H1 (cell line): ENCODE measurements at regions not wholly inside any gene's neighbourhood (a gene's known extent, or its start where the extent isn't known, plus 50 kb on each side); places are given as distances from the start of the nearest gene placed in this dataset.

ENCODE experiments used
- CTCF ChIA-PET: fragments of 300-600 bp; sonication (Branson Sonifier 250); formaldehyde crosslinking; loops from one replicate; lab custom pipeline; 2021; ENCODE audit not compliant: partially characterized antibody; lab: Charles Lee
- POLR2A ChIA-PET: fragments of 300-600 bp; sonication (Branson Sonifier 250); formaldehyde crosslinking; loops from one replicate; lab custom pipeline; 2021; ENCODE audit warnings: inconsistent platforms; ENCODE audit not compliant: partially characterized antibody; lab: Charles Lee
- DNase-seq, 2 experiments: peaks; one replicate each; pipeline versions ENCODE4 v3.0.0 to v3.0.0-alpha.2; 2010 to 2022; ENCODE audit warnings: low spot score in 2 of 2, low read depth in 1 of 2, mixed read lengths in 1 of 2
- FAIRE-seq: peaks from 2 replicates; lab custom pipeline; 2011; peaks lifted over from hg19 to GRCh38; lab: Jason Lieb, UNC
- H2AFZ ChIP-seq: 2 replicates; pipeline ENCODE4 v1.8.1; 2012; ENCODE audit warnings: low read length, inconsistent platforms
- H2AK5ac ChIP-seq: 2 replicates; pipeline ENCODE4 v1.6.1; 2013; ENCODE audit warnings: low read depth, low read length
- H2BK120ac ChIP-seq: replicated peaks from 2 replicates; pipeline ENCODE3; 2013; ENCODE audit warnings: low read depth, low read length, inconsistent platforms
- H2BK12ac ChIP-seq: 2 replicates; pipeline ENCODE4 v1.6.1; 2013; ENCODE audit warnings: low read depth, low read length
- H2BK15ac ChIP-seq: 2 replicates; pipeline ENCODE4 v1.6.1; 2013; ENCODE audit warnings: low read length
- H2BK20ac ChIP-seq: 2 replicates; pipeline ENCODE4 v1.6.1; 2013; ENCODE audit warnings: low read length
- H2BK5ac ChIP-seq: 2 replicates; pipeline ENCODE4 v1.6.1; 2013; ENCODE audit warnings: low read depth, low read length
- H3K14ac ChIP-seq: 2 replicates; pipeline ENCODE4 v1.6.1; 2013; ENCODE audit warnings: inconsistent platforms; ENCODE audit not compliant: insufficient read length
- H3K18ac ChIP-seq: 2 replicates; pipeline ENCODE4 v1.6.1; 2013; ENCODE audit warnings: low read length; ENCODE audit errors: extremely low read depth
- H3K23ac ChIP-seq: 2 replicates; pipeline ENCODE4 v1.6.1; 2013; ENCODE audit warnings: inconsistent platforms; ENCODE audit not compliant: insufficient read length
- H3K23me2 ChIP-seq: 2 replicates; pipeline ENCODE4 v1.6.1; 2013; ENCODE audit warnings: low read depth, low read length
- H3K27ac ChIP-seq: 2 replicates; pipeline ENCODE4 v1.6.1; 2011; ENCODE audit warnings: low read depth, low read length, inconsistent platforms
- H3K27me3 ChIP-seq, 4 experiments: replicated peaks in 1 of 4; 1 replicate in 1 of 4; 2 replicates in 3 of 4; pipeline versions ENCODE4 v1.6.1 to v1.8.1; 2011 to 2013; ENCODE audit warnings: low read length in 3 of 4, mild to moderate bottlenecking in 3 of 4, inconsistent platforms in 2 of 4, mixed read lengths in 2 of 4, moderate library complexity in 1 of 4; ENCODE audit not compliant: control insufficient read depth in 3 of 4, insufficient read depth in 3 of 4; ENCODE audit errors: extremely low read depth in 1 of 4
- H3K36me3 ChIP-seq, 4 experiments: 2 replicates each; pipeline versions ENCODE4 v1.6.1 to v1.8.1; 2011 to 2013; ENCODE audit warnings: mild to moderate bottlenecking in 4 of 4, low read length in 3 of 4, moderate library complexity in 2 of 4, control low read depth in 1 of 4, inconsistent platforms in 1 of 4; ENCODE audit not compliant: insufficient read depth in 4 of 4, control insufficient read depth in 2 of 4
- H3K4ac ChIP-seq: replicated peaks from 2 replicates; pipeline ENCODE3; 2013; ENCODE audit warnings: low read length, low read depth, mixed read lengths, inconsistent platforms; ENCODE audit not compliant: insufficient read length
- H3K4me1 ChIP-seq, 4 experiments: replicated peaks in 1 of 4; 1 replicate in 1 of 4; 2 replicates in 3 of 4; pipeline versions ENCODE4 v1.6.1 to v1.8.1; 2011 to 2013; ENCODE audit warnings: low read length in 3 of 4, inconsistent platforms in 2 of 4, mixed read lengths in 1 of 4; ENCODE audit not compliant: insufficient read depth in 4 of 4, control insufficient read depth in 3 of 4
- H3K4me2 ChIP-seq, 2 experiments: 2 replicates each; pipeline versions ENCODE4 v1.6.1 to v1.8.1; 2011 to 2013; ENCODE audit warnings: low read depth in 2 of 2, low read length in 2 of 2, control low read depth in 1 of 2, inconsistent platforms in 1 of 2, mild to moderate bottlenecking in 1 of 2; ENCODE audit not compliant: insufficient read depth in 1 of 2
- H3K4me3 ChIP-seq, 4 experiments: fragments of 200-600, 300-600 bp in 1 of 4; sonication (generic), shearing (Covaris generic), sonication (Bioruptor Twin) in 1 of 4; 2 replicates each; pipeline versions ENCODE4 v1.5.1 to v1.8.1; 2011 to 2016; ENCODE audit warnings: low read length in 4 of 4, low read depth in 3 of 4, control low read depth in 2 of 4, inconsistent platforms in 2 of 4, mild to moderate bottlenecking in 2 of 4, mixed read lengths in 1 of 4, moderate library complexity in 1 of 4; ENCODE audit not compliant: insufficient read depth in 2 of 4; ENCODE audit errors: extremely low read depth in 1 of 4
- H3K56ac ChIP-seq: replicated peaks from 2 replicates; pipeline ENCODE3; 2013; ENCODE audit warnings: low read depth, mild to moderate bottlenecking, mixed read lengths, low read length, inconsistent platforms; ENCODE audit not compliant: insufficient read length
- H3K79me1 ChIP-seq: 2 replicates; pipeline ENCODE4 v1.6.1; 2013; ENCODE audit warnings: low read depth, low read length, control low read depth
- H3K79me2 ChIP-seq, 2 experiments: 2 replicates each; pipeline versions ENCODE4 v1.6.1 to v1.8.1; 2012 to 2013; ENCODE audit warnings: low read length in 2 of 2, mild to moderate bottlenecking in 2 of 2, inconsistent platforms in 1 of 2; ENCODE audit not compliant: insufficient read depth in 2 of 2, control insufficient read depth in 1 of 2
- H3K9ac ChIP-seq, 4 experiments: replicated peaks in 1 of 4; 1 replicate in 1 of 4; 2 replicates in 3 of 4; pipeline versions ENCODE4 v1.6.1 to v1.8.1; 2011 to 2013; ENCODE audit warnings: low read depth in 3 of 4, low read length in 3 of 4, control low read depth in 2 of 4, mild to moderate bottlenecking in 2 of 4, moderate library complexity in 2 of 4, inconsistent platforms in 1 of 4; ENCODE audit errors: extremely low read depth in 1 of 4
- H3K9me3 ChIP-seq, 2 experiments: 2 replicates each; pipeline versions ENCODE4 v1.6.1 to v1.8.1; 2012 to 2013; ENCODE audit warnings: mild to moderate bottlenecking in 2 of 2, moderate library complexity in 2 of 2, control low read depth in 1 of 2, inconsistent platforms in 1 of 2, low read depth in 1 of 2, low read length in 1 of 2, mixed read lengths in 1 of 2; ENCODE audit not compliant: insufficient read depth in 2 of 2
- H4K20me1 ChIP-seq, 2 experiments: replicated peaks in 1 of 2; 2 replicates each; pipeline versions ENCODE3 to v1.8.1; 2011 to 2013; ENCODE audit warnings: inconsistent platforms in 2 of 2, low read length in 2 of 2, mild to moderate bottlenecking in 1 of 2; ENCODE audit not compliant: insufficient read depth in 2 of 2, control insufficient read depth in 1 of 2
- H4K5ac ChIP-seq: 2 replicates; pipeline ENCODE4 v1.6.1; 2013; ENCODE audit warnings: low read length, low read depth, mixed read lengths, inconsistent platforms; ENCODE audit not compliant: insufficient read length
- H4K8ac ChIP-seq: 2 replicates; pipeline ENCODE4 v1.8.0; 2013; ENCODE audit warnings: mild to moderate bottlenecking, moderate library complexity, low read length, inconsistent platforms; ENCODE audit not compliant: insufficient read depth; ENCODE audit errors: extremely low read depth
- H4K91ac ChIP-seq: replicated peaks from 2 replicates; pipeline ENCODE3; 2013; ENCODE audit warnings: low read length, mixed read lengths, inconsistent platforms; ENCODE audit not compliant: insufficient read length
- CTBP2 ChIP-seq: IDR thresholded peaks from 2 replicates; pipeline ENCODE4 v1.7.0; 2011; ENCODE audit warnings: borderline replicate concordance, mild to moderate bottlenecking, moderate library complexity, mixed read lengths, low read length; ENCODE audit not compliant: insufficient read depth, insufficient read length
- YY1 ChIP-seq: IDR thresholded peaks from 2 replicates; pipeline ENCODE4 v1.6.1; 2011; ENCODE audit warnings: low read depth, mild to moderate bottlenecking, low read length
- WGBS, 2 experiments: shearing (Covaris generic) in 1 of 2; methylation state at CpG; one replicate each; pipeline versions ENCODE4 v1.1.6 to v1.1.7; 2013 to 2015; ENCODE audit warnings: low lambda C conversion rate in 2 of 2, mixed read lengths in 2 of 2, inconsistent platforms in 1 of 2, low coverage in 1 of 2, missing lambda C conversion rate in 1 of 2; ENCODE audit not compliant: insufficient replicate concordance in 2 of 2, insufficient coverage in 1 of 2, insufficient read length in 1 of 2; ENCODE audit errors: extremely low coverage in 1 of 2, missing lambda C conversion rate in 1 of 2; 5-methylcytosine and 5-hydroxymethylcytosine counted together

- Histone ChIP-seq H3K4me1 (no peaks in the 10 kb centered on the region), H3K79me1 (no peaks in the 10 kb centered on the region), H2BK5ac (no peak overlapping the region), H3K27me3 (no peaks in the 10 kb centered on the region; a peak in 1 of 7 replicates), H3K18ac (no peak overlapping the region), H4K91ac (no peak overlapping the region), H3K9ac (no peak overlapping the region), H3K9me3 (peaks cover 0 to 4% of the 10 kb centered on the region in 2 experiments; a peak in 1 of 4 replicates), H3K56ac (no peak overlapping the region)
- WGBS, 2 experiments = 84% methylated on average over 5 of the region's 5 CpGs; no CpG with 5 or more reads in 1 of the 2 experiments
- TF ChIP-seq YY1 (no peak), CTBP2 (no peak)
- TF ChIP-seq, all 59 proteins: peak for 0
- no peaks in the 10 kb centered on the region for H3K36me3 ChIP-seq
- H2BK12ac ChIP-seq = no peak overlapping the region
- CTCF ChIA-PET = no interaction called here
- no peaks in the 10 kb centered on the region for H3K79me2 ChIP-seq
- H3K4me3 ChIP-seq = no peak overlapping the region
- H2AK5ac ChIP-seq = no peak overlapping the region
- H3K23ac ChIP-seq = no peak overlapping the region
- no peaks in the 10 kb centered on the region for H3K23me2 ChIP-seq
- no peaks in the 10 kb centered on the region for H4K20me1 ChIP-seq
- no peak for FAIRE-seq
- no peak for DNase-seq
- no peak overlapping the region for H3K4me2 ChIP-seq
- no peak overlapping the region for H3K14ac ChIP-seq
- H2BK15ac ChIP-seq = no peak overlapping the region
- H4K5ac ChIP-seq = no peak overlapping the region
- H2BK20ac ChIP-seq = no peak overlapping the region
- H2AFZ ChIP-seq = no peak overlapping the region
- POLR2A ChIA-PET = no interaction called here
- H2BK120ac ChIP-seq = no peak overlapping the region
- H3K4ac ChIP-seq = no peak overlapping the region
- no peak overlapping the region for H3K27ac ChIP-seq
- H4K8ac ChIP-seq = no peak overlapping the region
Measured at GRCh38 chr5:179417696-179418095, 72.4 kb upstream of the ADAMTS2 start.
